Sciatic nerve (tissue), 2 donors: ENCODE measurements at regions not wholly inside any gene's neighbourhood (a gene's known extent, or its start where the extent isn't known, plus 50 kb on each side); places are given as distances from the start of the nearest gene placed in this dataset.

Experiments
- ATAC-seq: fragments of 200-7000 bp; cut with Tn5 transposase; one replicate; pipeline ENCODE4 v1.9.1; 2020; ENCODE audit warnings: mild to moderate bottlenecking, moderate library complexity
- DNase-seq: peaks from one replicate; pipeline ENCODE4 v3.0.0-alpha.2; 2020; ENCODE audit warnings: low spot score
- intact Hi-C: fragments of 100-400 bp; cut with DNase I; formaldehyde crosslinking; loops from one replicate; pipeline ENCODE4 v1.14.2; 2022
- donor health status: DM: no; HTN: no; CAD: no.
- donor health status: DM: no; HTN: no; CAD: no.

- no peak for DNase-seq
- intact Hi-C loops: no loop called here
- no peak for ATAC-seq
Observed at GRCh38 chr9:78615372-78615771, 318.4 kb downstream of the PSAT1 start.

- DNase-seq (no peak), ATAC-seq (no peak)
- intact Hi-C loops: no loop called here
Observed at GRCh38 chr9:78618735-78619134, 321.8 kb downstream of the PSAT1 start.

- intact Hi-C loops: no loop called here
- ATAC-seq: no peak
Observed at GRCh38 chr9:78620303-78620702, 323.4 kb downstream of the PSAT1 start.

GRCh38 chr9:78620764-78621163 lies 323.8 kb downstream of the PSAT1 start:
- intact Hi-C loops: no loop called here
- ATAC-seq: no peak
- no peak for DNase-seq

More at GRCh38 chr9:78620303-78620702, 323.4 kb downstream of the PSAT1 start:
- DNase-seq: no peak

GRCh38 chr9:78622126-78622525 lies 325.2 kb downstream of the PSAT1 start:
- DNase-seq: no peak
- intact Hi-C loops: no loop called here

GRCh38 chr9:78626971-78627370 lies 330.0 kb downstream of the PSAT1 start:
- DNase-seq: no peak
- ATAC-seq: no peak
- intact Hi-C loops: no loop called here

More at GRCh38 chr9:78622126-78622525, 325.2 kb downstream of the PSAT1 start:
- no peak for ATAC-seq

- DNase-seq: no peak
- ATAC-seq: no peak
- intact Hi-C loops: no loop called here
Observed at GRCh38 chr9:78630966-78631365, 334.0 kb downstream of the PSAT1 start.

- ATAC-seq (no peak), DNase-seq (no peak)
- intact Hi-C loops: no loop called here
Observed at GRCh38 chr9:78640728-78641127, 343.8 kb downstream of the PSAT1 start.

- no peak for ATAC-seq
- intact Hi-C loops: no loop called here
- no peak for DNase-seq
Observed at GRCh38 chr9:78644359-78644758, 347.4 kb downstream of the PSAT1 start.

GRCh38 chr9:78654324-78654723 lies 357.4 kb downstream of the PSAT1 start:
- intact Hi-C loops: no loop called here
- DNase-seq (no peak), ATAC-seq (no peak)

- intact Hi-C loops: no loop called here
- ATAC-seq: no peak
- no peak for DNase-seq
Observed at GRCh38 chr9:78663369-78663768, 366.4 kb downstream of the PSAT1 start.

GRCh38 chr9:78664370-78664769 lies 367.4 kb downstream of the PSAT1 start:
- ATAC-seq (no peak), DNase-seq (no peak)
- intact Hi-C loops: no loop called here

GRCh38 chr9:78666818-78667414 lies 370.0 kb downstream of the PSAT1 start:
- DNase-seq (no peak), ATAC-seq (no peak)
- intact Hi-C loops: no loop called here

- DNase-seq (no peak), ATAC-seq (no peak)
- intact Hi-C loops: no loop called here
Observed at GRCh38 chr9:78668148-78668832, 371.4 kb downstream of the PSAT1 start.

GRCh38 chr9:78669591-78669990 lies 372.7 kb downstream of the PSAT1 start:
- intact Hi-C loops: no loop called here
- DNase-seq: no peak

GRCh38 chr9:78671785-78672184 lies 374.9 kb downstream of the PSAT1 start:
- ATAC-seq (no peak), DNase-seq (no peak)
- intact Hi-C loops: no loop called here

More at GRCh38 chr9:78669591-78669990, 372.7 kb downstream of the PSAT1 start:
- no peak for ATAC-seq

GRCh38 chr9:78674874-78675273 lies 377.9 kb downstream of the PSAT1 start:
- intact Hi-C loops: no loop called here
- DNase-seq (no peak), ATAC-seq (no peak)

GRCh38 chr9:78676009-78676408 lies 379.1 kb downstream of the PSAT1 start:
- DNase-seq (no peak), ATAC-seq (no peak)
- intact Hi-C loops: no loop called here

- ATAC-seq (no peak), DNase-seq (no peak)
- intact Hi-C loops: no loop called here
Observed at GRCh38 chr9:78676623-78677022, 379.7 kb downstream of the PSAT1 start.

GRCh38 chr9:78677326-78677725 lies 380.4 kb downstream of the PSAT1 start:
- DNase-seq (no peak), ATAC-seq (no peak)
- intact Hi-C loops: no loop called here

GRCh38 chr9:78678877-78679276 lies 382.0 kb downstream of the PSAT1 start:
- ATAC-seq (no peak), DNase-seq (no peak)
- intact Hi-C loops: no loop called here
